SK-N-SH (cell line): ENCODE measurements at regions not wholly inside any gene's neighbourhood (a gene's known extent, or its start where the extent isn't known, plus 50 kb on each side); places are given as distances from the start of the nearest gene placed in this dataset.

Experiments
- EP300 ChIP-seq, 2 experiments: IDR thresholded peaks; 2 replicates each; pipeline versions ENCODE4 v1.4.0 to v1.6.1; 2012; ENCODE audit warnings: borderline replicate concordance in 1 of 2, low read depth in 1 of 2, low read length in 1 of 2
- NFIC ChIP-seq: IDR thresholded peaks from 2 replicates; pipeline ENCODE4 v1.4.0; 2012; ENCODE audit warnings: borderline replicate concordance
- POLR2AphosphoS5 ChIP-seq: IDR thresholded peaks from 2 replicates; pipeline ENCODE4 v1.6.1; 2012; ENCODE audit warnings: low read depth, low read length
- RFX5 ChIP-seq: IDR thresholded peaks from 2 replicates; pipeline ENCODE4 v1.6.1; 2012; ENCODE audit warnings: mild to moderate bottlenecking, improper control_type of control experiment, low read length
- SIN3A ChIP-seq: IDR thresholded peaks from 2 replicates; pipeline ENCODE4 v1.6.1; 2012; ENCODE audit warnings: low read depth, mild to moderate bottlenecking, low read length, moderate library complexity, borderline replicate concordance
- TAF1 ChIP-seq: IDR thresholded peaks from 2 replicates; pipeline ENCODE4 v1.6.1; 2012; ENCODE audit warnings: low read depth, mild to moderate bottlenecking, low read length, moderate library complexity, borderline replicate concordance
- TEAD4 ChIP-seq: IDR thresholded peaks from 2 replicates; pipeline ENCODE4 v1.4.0; 2012; ENCODE audit warnings: mild to moderate bottlenecking, borderline replicate concordance; ENCODE audit not compliant: insufficient read depth
- YY1 ChIP-seq: IDR thresholded peaks from 2 replicates; pipeline ENCODE4 v1.4.0; 2012; ENCODE audit warnings: low read depth, mild to moderate bottlenecking
- TF ChIP-seq, protein P1 (sequence below): fragments of 200-600 bp; sonication (generic); IDR thresholded peaks from 2 replicates; pipeline ENCODE4 v1.6.1; 2017; ENCODE audit warnings: antibody characterized with exemption, mild to moderate bottlenecking, moderate library complexity
- TF ChIP-seq, protein P2 (sequence below): IDR thresholded peaks from 2 replicates; pipeline ENCODE4 v1.4.0; 2012; ENCODE audit warnings: low read depth

- TF ChIP-seq, protein P1, sequence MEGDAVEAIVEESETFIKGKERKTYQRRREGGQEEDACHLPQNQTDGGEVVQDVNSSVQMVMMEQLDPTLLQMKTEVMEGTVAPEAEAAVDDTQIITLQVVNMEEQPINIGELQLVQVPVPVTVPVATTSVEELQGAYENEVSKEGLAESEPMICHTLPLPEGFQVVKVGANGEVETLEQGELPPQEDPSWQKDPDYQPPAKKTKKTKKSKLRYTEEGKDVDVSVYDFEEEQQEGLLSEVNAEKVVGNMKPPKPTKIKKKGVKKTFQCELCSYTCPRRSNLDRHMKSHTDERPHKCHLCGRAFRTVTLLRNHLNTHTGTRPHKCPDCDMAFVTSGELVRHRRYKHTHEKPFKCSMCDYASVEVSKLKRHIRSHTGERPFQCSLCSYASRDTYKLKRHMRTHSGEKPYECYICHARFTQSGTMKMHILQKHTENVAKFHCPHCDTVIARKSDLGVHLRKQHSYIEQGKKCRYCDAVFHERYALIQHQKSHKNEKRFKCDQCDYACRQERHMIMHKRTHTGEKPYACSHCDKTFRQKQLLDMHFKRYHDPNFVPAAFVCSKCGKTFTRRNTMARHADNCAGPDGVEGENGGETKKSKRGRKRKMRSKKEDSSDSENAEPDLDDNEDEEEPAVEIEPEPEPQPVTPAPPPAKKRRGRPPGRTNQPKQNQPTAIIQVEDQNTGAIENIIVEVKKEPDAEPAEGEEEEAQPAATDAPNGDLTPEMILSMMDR, result no peak
- TF ChIP-seq TAF1, result no peak
- TF ChIP-seq POLR2AphosphoS5, result no peak
- TF ChIP-seq, protein P2, sequence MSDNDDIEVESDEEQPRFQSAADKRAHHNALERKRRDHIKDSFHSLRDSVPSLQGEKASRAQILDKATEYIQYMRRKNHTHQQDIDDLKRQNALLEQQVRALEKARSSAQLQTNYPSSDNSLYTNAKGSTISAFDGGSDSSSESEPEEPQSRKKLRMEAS, result no peak
- TF ChIP-seq SIN3A, result no peak
- no peak for TF ChIP-seq YY1
- TF ChIP-seq TEAD4, result no peak
- TF ChIP-seq EP300 (IDR thresholded peaks at IDR 0.05; ENCODE audit: borderline replicate concordance in 1 of 2, low read depth in 1 of 2, low read length in 1 of 2), result no peak
- no peak for TF ChIP-seq NFIC
- no peak for TF ChIP-seq RFX5
Measured at GRCh38 chr22:47465809-47466208, 703.4 kb downstream of the TBC1D22A start.
